ENCODE measurements at regions not wholly inside any gene's neighbourhood (a gene's known extent, or its start where the extent isn't known, plus 50 kb on each side); places are given as distances from the start of the nearest gene placed in this dataset.

- TF ChIP-seq, protein P1, sequence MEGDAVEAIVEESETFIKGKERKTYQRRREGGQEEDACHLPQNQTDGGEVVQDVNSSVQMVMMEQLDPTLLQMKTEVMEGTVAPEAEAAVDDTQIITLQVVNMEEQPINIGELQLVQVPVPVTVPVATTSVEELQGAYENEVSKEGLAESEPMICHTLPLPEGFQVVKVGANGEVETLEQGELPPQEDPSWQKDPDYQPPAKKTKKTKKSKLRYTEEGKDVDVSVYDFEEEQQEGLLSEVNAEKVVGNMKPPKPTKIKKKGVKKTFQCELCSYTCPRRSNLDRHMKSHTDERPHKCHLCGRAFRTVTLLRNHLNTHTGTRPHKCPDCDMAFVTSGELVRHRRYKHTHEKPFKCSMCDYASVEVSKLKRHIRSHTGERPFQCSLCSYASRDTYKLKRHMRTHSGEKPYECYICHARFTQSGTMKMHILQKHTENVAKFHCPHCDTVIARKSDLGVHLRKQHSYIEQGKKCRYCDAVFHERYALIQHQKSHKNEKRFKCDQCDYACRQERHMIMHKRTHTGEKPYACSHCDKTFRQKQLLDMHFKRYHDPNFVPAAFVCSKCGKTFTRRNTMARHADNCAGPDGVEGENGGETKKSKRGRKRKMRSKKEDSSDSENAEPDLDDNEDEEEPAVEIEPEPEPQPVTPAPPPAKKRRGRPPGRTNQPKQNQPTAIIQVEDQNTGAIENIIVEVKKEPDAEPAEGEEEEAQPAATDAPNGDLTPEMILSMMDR (IDR thresholded peaks at IDR 0.05), result no peak
- ATAC-seq (ENCODE audit: low FRiP score) (no peak), DNase-seq (ENCODE audit: low spot score) (no peak)
These were observed 109.3 kb upstream of the SPDL1 start for GRCh38 chr5:169474226-169474625.

- ATAC-seq (ENCODE audit: low FRiP score), result no peak
- no peak for DNase-seq (ENCODE audit: low spot score)
- TF ChIP-seq, protein P1 (IDR thresholded peaks at IDR 0.05), result no peak
These were observed 111.0 kb upstream of the SPDL1 start for GRCh38 chr5:169472544-169472943.

DNA sequence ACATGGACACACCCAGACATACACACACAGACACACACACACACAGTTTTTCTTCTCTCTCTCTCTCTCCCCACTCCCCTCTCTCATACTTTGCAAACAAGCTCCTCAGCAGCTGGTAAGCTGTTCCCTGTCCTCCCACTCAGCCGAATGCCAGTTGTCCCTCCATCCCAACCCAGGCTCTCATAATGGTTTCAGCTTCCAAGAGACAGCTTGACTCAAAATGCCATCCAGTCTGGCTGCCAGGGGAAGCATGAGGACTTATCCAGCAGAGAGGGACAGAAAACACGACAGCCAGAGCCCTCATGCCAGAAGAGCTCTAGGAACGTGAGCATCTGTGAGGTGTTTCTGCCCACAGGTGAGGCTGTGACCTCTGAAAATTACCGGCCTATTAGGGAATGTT is 112.6 kb upstream of the SPDL1 start:
- ATAC-seq (ENCODE audit: low FRiP score), result no peak
- TF ChIP-seq, protein P1 (IDR thresholded peaks at IDR 0.05), result no peak
- no peak for DNase-seq (ENCODE audit: low spot score)

GRCh38 chr5:169467041-169467771 is 116.4 kb upstream of the SPDL1 start:
- no peak for ATAC-seq (ENCODE audit: low FRiP score)
- DNase-seq (ENCODE audit: low spot score), result no peak
- TF ChIP-seq, protein P1 (IDR thresholded peaks at IDR 0.05), result no peak

GRCh38 chr5:169460896-169461295 is 122.7 kb upstream of the SPDL1 start:
- ATAC-seq (ENCODE audit: low FRiP score) (no peak), DNase-seq (ENCODE audit: low spot score) (no peak)
- TF ChIP-seq, protein P1 (IDR thresholded peaks at IDR 0.05), result no peak

DNA sequence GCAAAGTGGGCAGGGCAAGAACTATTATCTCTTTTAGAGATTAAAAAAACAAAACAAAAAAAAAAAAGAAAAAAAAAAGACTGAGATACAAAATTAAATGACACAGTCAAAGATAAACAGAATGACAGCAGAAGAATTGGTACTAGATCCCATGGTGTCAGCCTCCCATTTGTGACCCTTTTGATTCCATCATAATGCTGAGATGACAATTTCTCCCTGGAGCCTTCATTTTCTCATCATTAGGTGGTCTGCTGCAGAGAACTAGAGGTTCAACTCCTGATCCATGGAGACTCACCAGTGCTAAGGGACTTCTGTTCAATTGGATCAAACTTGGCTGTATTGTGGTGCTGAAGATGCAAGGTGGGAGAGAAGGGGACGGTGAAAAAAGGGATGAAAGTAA is 123.5 kb upstream of the SPDL1 start:
- ATAC-seq (ENCODE audit: low FRiP score), result no peak
- no peak for DNase-seq (ENCODE audit: low spot score)
- TF ChIP-seq, protein P1 (IDR thresholded peaks at IDR 0.05), result no peak

- DNase-seq (ENCODE audit: low spot score) (no peak), ATAC-seq (ENCODE audit: low FRiP score) (no peak)
- TF ChIP-seq, protein P1 (IDR thresholded peaks at IDR 0.05), result no peak
These were observed 125.4 kb upstream of the SPDL1 start for GRCh38 chr5:169458221-169458620.

Measured in omental fat pad (tissue), 3 donors.